Karpas-422 (cell line): ENCODE measurements at regions not wholly inside any gene's neighbourhood (a gene's known extent, or its start where the extent isn't known, plus 50 kb on each side); places are given as distances from the start of the nearest gene placed in this dataset.
"Not testable (repeated sequence)": the region's sequence is repeated elsewhere in the genome, so short reads cannot be mapped to it uniquely, and the experiment has no call there.

ENCODE experiments used
- DNase-seq: peaks from one replicate; pipeline ENCODE4 v3.0.0-alpha.2; 2015
- H2AFZ ChIP-seq: fragments of 200-600 bp; sonication (generic); 2 replicates; pipeline ENCODE4 v1.6.1; 2014; ENCODE audit warnings: antibody characterized with exemption, low read length, mixed read lengths
- H3K27ac ChIP-seq: fragments of 200-600 bp; sonication (generic); 2 replicates; pipeline ENCODE4 v1.5.1; 2014; ENCODE audit warnings: mild to moderate bottlenecking, low read length, moderate library complexity
- H3K27me3 ChIP-seq: fragments of 200-600 bp; sonication (generic); 2 replicates; pipeline ENCODE4 v1.6.1; 2014; ENCODE audit warnings: low read length, mixed read lengths
- H3K36me3 ChIP-seq: fragments of 200-600 bp; sonication (generic); 2 replicates; pipeline ENCODE4 v1.6.1; 2014; ENCODE audit warnings: low read length, mixed read lengths; ENCODE audit not compliant: insufficient read depth
- H3K4me1 ChIP-seq: fragments of 200-600 bp; sonication (generic); 2 replicates; pipeline ENCODE4 v1.6.1; 2014; ENCODE audit warnings: mild to moderate bottlenecking, low read length, mixed read lengths
- H3K4me2 ChIP-seq: fragments of 200-600 bp; sonication (generic); 2 replicates; pipeline ENCODE4 v1.6.1; 2014; ENCODE audit warnings: low read length, low read depth, mild to moderate bottlenecking; ENCODE audit not compliant: poor library complexity, severe bottlenecking
- H3K4me3 ChIP-seq: fragments of 200-600 bp; sonication (generic); 2 replicates; pipeline ENCODE4 v1.5.1; 2014; ENCODE audit warnings: mild to moderate bottlenecking, antibody characterized with exemption, low read length, mixed read lengths
- H3K79me2 ChIP-seq: fragments of 200-600 bp; sonication (generic); 2 replicates; pipeline ENCODE4 v1.6.1; 2014; ENCODE audit warnings: mild to moderate bottlenecking, low read length, mixed read lengths
- H3K9ac ChIP-seq: fragments of 200-600 bp; sonication (generic); 2 replicates; pipeline ENCODE4 v1.6.0; 2014; ENCODE audit warnings: low read length
- H3K9me2 ChIP-seq: fragments of 200-600 bp; sonication (generic), shearing (Covaris generic); replicated peaks from 2 replicates; pipeline ENCODE4 v1.6.0; 2014; ENCODE audit warnings: mild to moderate bottlenecking, low read length, moderate library complexity; ENCODE audit not compliant: insufficient read depth
- H3K9me3 ChIP-seq: fragments of 300-700, 200-600 bp; sonication (generic); 2 replicates; pipeline ENCODE4 v1.6.1; 2014; ENCODE audit warnings: low read length, mixed read lengths
- H4K20me1 ChIP-seq: fragments of 200-600 bp; sonication (generic); 2 replicates; pipeline ENCODE4 v1.6.1; 2014; ENCODE audit warnings: mild to moderate bottlenecking, antibody characterized with exemption, low read length, low read depth; ENCODE audit not compliant: insufficient read depth

DNA sequence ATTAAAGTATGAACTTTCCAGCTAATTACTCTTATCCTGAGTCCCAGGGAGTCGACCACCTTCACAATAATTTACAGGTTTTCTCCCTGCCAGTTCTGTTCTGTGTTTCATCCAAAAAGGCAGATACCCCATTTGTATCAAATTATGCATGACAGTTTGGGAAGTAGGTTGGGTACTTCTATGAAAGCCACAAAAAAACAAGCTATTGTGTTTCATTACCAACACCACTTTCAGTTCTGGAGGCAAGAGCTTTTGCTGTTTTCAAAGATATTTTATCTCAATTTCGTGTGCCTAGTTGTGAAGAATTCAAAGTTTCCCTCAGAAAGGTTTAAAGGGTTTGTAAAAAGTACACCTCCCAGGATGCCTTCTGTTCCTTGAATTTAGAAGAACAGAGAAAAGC is 557.4 kb downstream of the FLRT2 start:
- Histone ChIP-seq H3K4me3 (no peak overlapping the region), H3K79me2 (no peaks in the 10 kb centered on the region), H3K4me1 (no peaks in the 10 kb centered on the region), H3K9me2 (no peaks in the 10 kb centered on the region), H3K36me3 (no peaks in the 10 kb centered on the region), H3K9me3 (no peaks in the 10 kb centered on the region; the same call in 1 of the 2 replicates), H3K27me3 (no peaks in the 10 kb centered on the region), H3K4me2 (no peak overlapping the region), H3K9ac (no peak overlapping the region), H3K27ac (no peak overlapping the region), H2AFZ (no peak overlapping the region), H4K20me1 (no peaks in the 10 kb centered on the region)
- no peak for DNase-seq

DNA sequence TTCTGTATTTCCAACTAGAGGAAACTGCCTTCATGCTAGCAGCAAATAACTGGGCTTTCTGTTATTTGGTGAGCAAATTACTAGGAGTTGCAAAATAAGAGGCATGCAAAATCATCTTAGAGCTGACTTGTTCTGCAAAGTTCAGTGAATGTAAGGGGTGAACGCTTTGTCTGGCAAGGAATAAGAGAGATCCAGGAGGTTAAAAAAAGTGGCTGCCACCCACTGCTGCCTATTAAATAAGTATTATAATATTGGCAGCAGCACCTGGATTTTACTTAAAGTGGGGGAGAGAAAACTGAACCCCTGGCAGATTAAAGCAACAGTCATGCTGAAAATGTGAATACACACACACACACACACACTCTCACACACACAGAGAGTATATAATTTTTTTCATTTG is 557.0 kb downstream of the FLRT2 start:
- no peaks in the 10 kb centered on the region for H3K9me2 ChIP-seq
- H3K79me2 ChIP-seq: no peaks in the 10 kb centered on the region
- no peaks in the 10 kb centered on the region for H3K4me1 ChIP-seq
- H2AFZ ChIP-seq: no peak overlapping the region
- DNase-seq: no peak
- H3K27ac ChIP-seq: no peak overlapping the region
- H3K27me3 ChIP-seq: no peaks in the 10 kb centered on the region
- H3K4me2 ChIP-seq: no peak overlapping the region
- H3K4me3 ChIP-seq: no peak overlapping the region
- H3K9ac ChIP-seq: no peak overlapping the region
- H3K36me3 ChIP-seq: no peaks in the 10 kb centered on the region
- H3K9me3 ChIP-seq: no peaks in the 10 kb centered on the region; the same call in 1 of the 2 replicates
- H4K20me1 ChIP-seq: no peaks in the 10 kb centered on the region

- no peaks in the 10 kb centered on the region for H3K36me3 ChIP-seq
- no peaks in the 10 kb centered on the region for H4K20me1 ChIP-seq
- no peak overlapping the region for H2AFZ ChIP-seq
- H3K4me2 ChIP-seq: no peak overlapping the region
- H3K79me2 ChIP-seq: no peaks in the 10 kb centered on the region
- no peak overlapping the region for H3K4me3 ChIP-seq
- no peaks in the 10 kb centered on the region for H3K4me1 ChIP-seq
- H3K9me2 ChIP-seq: no peaks in the 10 kb centered on the region
- DNase-seq: no peak
- H3K9ac ChIP-seq: no peak overlapping the region
- H3K9me3 ChIP-seq: no peaks in the 10 kb centered on the region; the same call in 1 of the 2 replicates
- H3K27ac ChIP-seq: no peak overlapping the region
- H3K27me3 ChIP-seq: no peaks in the 10 kb centered on the region
These were observed 554.2 kb downstream of the FLRT2 start for GRCh38 chr14:86084097-86084496.

DNA sequence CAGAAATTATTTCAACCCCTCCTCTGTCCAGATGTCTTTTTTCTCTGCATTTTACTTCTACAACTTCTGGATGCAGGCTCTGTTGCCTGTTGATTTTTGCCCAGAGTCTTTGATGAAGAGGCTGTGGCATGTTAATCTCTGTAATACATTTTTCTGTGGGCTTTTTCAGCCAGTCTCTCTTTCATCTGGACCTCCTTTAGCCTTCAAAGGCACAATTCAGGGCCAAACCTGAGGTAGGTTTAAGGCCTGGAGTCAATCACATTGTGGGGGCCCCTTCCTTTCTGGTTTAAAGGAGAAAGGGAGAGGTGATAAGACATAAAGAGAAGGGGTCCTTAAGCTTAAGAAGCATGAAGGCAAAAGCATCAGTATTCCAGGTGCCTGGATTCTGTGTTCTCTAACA is 553.7 kb downstream of the FLRT2 start:
- no peaks in the 10 kb centered on the region for H3K27me3 ChIP-seq
- no peaks in the 10 kb centered on the region for H4K20me1 ChIP-seq
- no peak overlapping the region for H3K27ac ChIP-seq
- no peaks in the 10 kb centered on the region for H3K9me2 ChIP-seq
- no peak overlapping the region for H3K4me2 ChIP-seq
- no peaks in the 10 kb centered on the region for H3K36me3 ChIP-seq
- no peaks in the 10 kb centered on the region for H3K4me1 ChIP-seq
- no peaks in the 10 kb centered on the region for H3K79me2 ChIP-seq
- H3K9ac ChIP-seq: no peak overlapping the region
- no peaks in the 10 kb centered on the region; the same call in 1 of the 2 replicates for H3K9me3 ChIP-seq
- H2AFZ ChIP-seq: no peak overlapping the region
- no peak overlapping the region for H3K4me3 ChIP-seq
- DNase-seq: no peak

GRCh38 chr14:86072116-86072894 is 542.4 kb downstream of the FLRT2 start:
- Histone ChIP-seq H2AFZ (no peak overlapping the region), H3K9me3 (no peaks in the 10 kb centered on the region), H3K27me3 (no peaks in the 10 kb centered on the region), H3K9ac (no peak overlapping the region), H3K36me3 (no peaks in the 10 kb centered on the region), H3K27ac (no peak overlapping the region), H3K9me2 (0 out of 2 replicates have a peak, but pooled peaks cover 5% of the 10 kb centered on the region), H3K4me1 (no peaks in the 10 kb centered on the region), H3K79me2 (no peaks in the 10 kb centered on the region), H3K4me3 (no peak overlapping the region), H4K20me1 (no peaks in the 10 kb centered on the region), H3K4me2 (no peak overlapping the region)
- no peak for DNase-seq

DNA sequence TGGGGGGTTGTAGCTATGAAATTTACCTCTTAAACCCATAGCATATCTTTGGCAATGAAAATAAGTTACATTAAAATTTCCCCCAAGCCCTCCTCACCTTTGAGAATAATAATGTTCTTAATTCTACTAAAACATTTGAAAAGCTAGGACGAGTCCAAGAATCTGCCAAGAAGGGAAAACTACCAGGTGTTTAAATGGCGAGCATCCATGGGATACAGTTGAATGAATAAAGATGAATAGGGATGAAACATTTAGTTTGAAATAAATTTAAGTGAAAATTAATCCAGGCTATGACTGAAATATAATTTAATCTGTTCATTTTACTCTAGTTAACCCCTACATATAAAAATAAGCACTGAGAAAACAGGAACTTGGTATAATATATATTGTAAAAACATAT is 536.7 kb downstream of the FLRT2 start:
- H3K4me2 ChIP-seq: no peak overlapping the region
- no peak overlapping the region for H3K9ac ChIP-seq
- H3K4me3 ChIP-seq: no peak overlapping the region
- no peaks in the 10 kb centered on the region for H3K36me3 ChIP-seq
- no peak overlapping the region for H2AFZ ChIP-seq
- H4K20me1 ChIP-seq: no peaks in the 10 kb centered on the region
- H3K9me2 ChIP-seq: 0 out of 2 replicates have a peak, but pooled peaks cover 5% of the 10 kb centered on the region
- no peaks in the 10 kb centered on the region for H3K4me1 ChIP-seq
- H3K27me3 ChIP-seq: no peaks in the 10 kb centered on the region
- no peak for DNase-seq
- H3K79me2 ChIP-seq: no peaks in the 10 kb centered on the region
- 0 out of 2 replicates have a peak, but pooled peaks cover 3% of the 10 kb centered on the region for H3K9me3 ChIP-seq
- H3K27ac ChIP-seq: no peak overlapping the region

DNA sequence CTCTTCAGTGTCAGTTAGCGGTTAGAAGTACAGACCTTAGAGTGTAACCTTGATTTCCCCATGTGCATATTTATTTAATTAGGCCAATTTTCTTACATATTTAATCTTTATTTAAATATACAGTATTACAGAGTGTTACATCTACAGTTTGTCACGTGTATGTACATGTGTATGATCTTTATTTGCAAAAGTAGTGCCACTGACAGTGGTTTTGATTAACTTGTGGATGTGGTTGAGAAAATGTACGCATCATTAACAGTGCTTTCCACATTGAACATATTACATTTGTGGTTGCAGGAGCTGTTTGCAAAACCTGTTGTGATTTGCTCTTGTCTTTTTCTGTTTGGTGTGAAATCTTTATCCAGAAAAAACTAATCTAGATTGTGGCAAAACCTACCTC is 535.5 kb downstream of the FLRT2 start:
- H3K79me2 ChIP-seq: no peaks in the 10 kb centered on the region
- no peaks in the 10 kb centered on the region for H3K36me3 ChIP-seq
- H3K27me3 ChIP-seq: no peaks in the 10 kb centered on the region
- no peaks in the 10 kb centered on the region for H4K20me1 ChIP-seq
- H3K9me2 ChIP-seq: 0 out of 2 replicates have a peak, but pooled peaks cover under 1% of the 10 kb centered on the region
- H2AFZ ChIP-seq: no peak overlapping the region
- H3K4me2 ChIP-seq: no peak overlapping the region
- H3K4me1 ChIP-seq: no peaks in the 10 kb centered on the region
- no peak overlapping the region for H3K27ac ChIP-seq
- no peak overlapping the region for H3K9ac ChIP-seq
- DNase-seq: no peak
- H3K9me3 ChIP-seq: 0 out of 2 replicates have a peak, but pooled peaks cover 3% of the 10 kb centered on the region
- H3K4me3 ChIP-seq: no peak overlapping the region

DNA sequence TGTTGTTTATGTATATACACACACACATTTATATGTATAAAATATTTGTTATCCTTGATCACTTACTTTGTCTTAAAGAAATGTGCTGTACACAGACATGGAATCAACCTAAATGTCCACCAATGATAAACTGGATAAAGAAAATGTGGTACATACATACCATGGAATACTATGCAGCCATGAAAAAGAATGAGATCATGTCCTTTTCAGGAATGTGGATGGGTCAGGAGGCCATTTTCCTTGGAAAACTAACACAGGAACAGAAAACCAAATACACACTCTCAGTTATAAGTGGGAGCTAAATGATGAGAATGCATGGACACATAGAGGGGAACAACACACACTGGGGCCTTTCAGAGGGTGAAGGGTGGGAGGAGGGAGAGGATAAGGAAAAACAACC is 534.7 kb downstream of the FLRT2 start:
- H3K36me3 ChIP-seq, H3K27me3 ChIP-seq, H3K9me2 ChIP-seq, H3K27ac ChIP-seq, H4K20me1 ChIP-seq, DNase-seq, H3K9ac ChIP-seq, H3K79me2 ChIP-seq, H3K4me2 ChIP-seq, H3K4me1 ChIP-seq, H3K9me3 ChIP-seq, H3K4me3 ChIP-seq, H2AFZ ChIP-seq: not testable (repeated sequence)
